Posterior cingulate gyrus (tissue), 11 donors: ENCODE measurements at regions not wholly inside any gene's neighbourhood (a gene's known extent, or its start where the extent isn't known, plus 50 kb on each side); places are given as distances from the start of the nearest gene placed in this dataset.

Source experiments
- DNase-seq, 10 donors: peaks; one replicate each; pipeline versions ENCODE4 v3.0.0 to v3.0.0-alpha.2; 2020 to 2021; ENCODE audit warnings: mixed read lengths in 3 of 10
- intact Hi-C: fragments of 100-400 bp; cut with DNase I; formaldehyde crosslinking; loops from one replicate; pipeline ENCODE4 v1.15.1; 2023

DNA sequence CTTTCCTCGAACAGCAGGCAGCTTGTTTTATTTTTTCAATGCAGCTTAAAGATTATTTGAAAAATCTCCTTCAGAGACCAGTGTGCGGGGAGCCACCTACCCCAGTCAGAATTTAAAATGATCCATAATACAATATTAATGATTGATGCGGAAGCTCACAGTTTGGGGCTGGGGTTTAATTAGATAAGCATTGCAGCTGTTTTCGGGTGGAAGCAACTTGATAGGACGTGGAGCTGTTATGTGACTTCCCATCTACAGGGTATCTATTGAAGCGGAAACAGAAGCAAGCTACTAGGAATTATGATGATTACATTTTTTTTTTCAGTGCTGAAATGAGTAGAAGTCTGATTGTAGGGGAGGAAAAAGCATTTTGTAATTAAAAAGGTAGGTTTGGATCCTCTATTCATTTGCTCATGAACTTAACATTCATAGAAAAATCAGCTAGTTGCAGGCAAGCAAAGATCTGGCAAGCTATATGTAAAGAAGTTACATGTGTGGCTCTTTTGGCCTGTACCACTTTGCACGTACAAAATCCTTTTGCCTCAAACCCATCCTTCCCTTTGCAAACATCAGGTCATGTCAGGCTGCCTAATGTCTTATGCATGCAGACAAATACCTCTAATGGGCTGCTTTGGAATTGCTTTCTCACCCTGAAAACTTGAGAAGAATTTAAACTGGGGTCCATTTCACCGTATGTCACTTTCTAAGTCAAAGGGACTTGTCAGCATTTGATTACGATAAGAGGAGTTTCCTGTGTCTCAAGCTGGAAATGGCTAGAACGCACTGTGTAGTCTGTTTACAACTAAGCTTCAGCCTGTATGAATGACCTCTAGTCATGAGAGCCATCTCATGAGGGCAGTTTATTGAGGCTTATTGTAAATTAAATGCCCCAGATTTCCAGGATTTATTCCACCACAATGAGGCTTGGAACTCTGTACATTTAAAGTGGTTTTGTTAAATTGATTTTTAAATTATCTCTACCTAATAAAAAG is 267.1 kb upstream of the TMTC4 start:
- no peak for DNase-seq
- intact Hi-C loops = no loop called here

GRCh38 chr13:100940658-100941057 is 266.1 kb upstream of the TMTC4 start:
- DNase-seq = no peak
- intact Hi-C loops = no loop called here

- no peak for DNase-seq
- intact Hi-C loops = no loop called here
Measured at GRCh38 chr13:100933841-100934240, 259.2 kb upstream of the TMTC4 start.

- no peak for DNase-seq
- intact Hi-C loops = no loop called here
Measured at GRCh38 chr13:100922599-100922998, 248.0 kb upstream of the TMTC4 start.

- intact Hi-C loops = no loop called here
- no peak for DNase-seq
Measured at GRCh38 chr13:100921139-100921538, 246.5 kb upstream of the TMTC4 start.

- intact Hi-C loops = no loop called here
- no peak for DNase-seq
Measured at GRCh38 chr13:100917011-100917410, 242.4 kb upstream of the TMTC4 start.

DNA sequence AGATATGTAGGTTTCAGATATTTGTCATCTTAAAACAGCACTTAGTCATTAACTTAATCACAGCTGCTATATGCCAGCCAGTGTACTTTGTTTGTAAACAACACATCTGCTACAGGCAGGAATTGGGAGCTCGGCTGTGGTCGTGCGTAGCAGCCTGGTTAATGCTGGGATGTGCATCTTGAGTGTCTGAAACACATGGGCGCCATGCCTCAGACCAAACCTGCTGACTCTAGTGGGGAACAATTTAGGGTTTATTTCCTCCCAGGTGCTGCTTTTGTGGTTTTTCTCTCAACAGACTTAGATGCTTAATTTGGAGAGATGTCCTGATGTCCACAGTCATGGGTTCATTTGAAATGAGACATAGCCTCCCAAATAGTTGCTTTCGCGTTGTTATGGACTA is 238.5 kb upstream of the TMTC4 start:
- DNase-seq = no peak
- intact Hi-C loops = no loop called here

GRCh38 chr13:100904293-100904976 is 229.8 kb upstream of the TMTC4 start:
- no peak for DNase-seq
- intact Hi-C loops = no loop called here

DNA sequence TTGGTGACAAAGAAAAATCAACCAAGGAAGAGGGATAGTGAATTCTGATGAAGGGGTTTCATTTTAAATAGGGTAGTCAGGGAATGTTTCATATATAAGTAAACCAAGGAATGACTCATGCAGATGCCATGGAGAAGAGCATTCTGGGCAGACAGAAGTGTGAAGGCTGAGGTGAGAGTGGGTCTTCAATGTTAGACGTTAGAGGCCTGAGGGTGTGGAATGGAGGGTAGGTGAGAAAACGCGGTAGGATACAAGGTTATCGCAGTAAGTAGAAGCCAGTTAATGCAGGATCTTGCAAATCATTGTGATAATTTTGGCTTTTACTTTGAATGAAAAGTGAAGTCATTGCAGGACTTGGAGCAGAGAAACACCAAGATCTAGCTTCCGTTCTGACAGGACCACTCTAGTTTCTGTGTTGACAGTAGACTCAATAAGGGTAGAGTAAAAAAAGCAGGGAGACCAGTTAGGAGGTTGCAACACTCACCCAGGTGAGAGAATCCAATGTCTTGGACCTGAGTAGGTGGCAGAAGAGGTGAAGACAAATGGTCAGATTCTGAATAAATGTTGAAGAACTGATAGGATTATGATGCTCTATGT is 225.2 kb upstream of the TMTC4 start:
- intact Hi-C loops = no loop called here
- DNase-seq = no peak

GRCh38 chr13:100898431-100898830 is 223.8 kb upstream of the TMTC4 start:
- DNase-seq = no peak
- intact Hi-C loops = no loop called here

- intact Hi-C loops = no loop called here
- DNase-seq = no peak
Measured at GRCh38 chr13:100895651-100896050, 221.1 kb upstream of the TMTC4 start.

GRCh38 chr13:100892981-100893380 is 218.4 kb upstream of the TMTC4 start:
- intact Hi-C loops = no loop called here
- peak in 1 of 10 donors; percentile 32 for DNase-seq

- no peak for DNase-seq
- intact Hi-C loops = no loop called here
Measured at GRCh38 chr13:100890645-100891044, 216.1 kb upstream of the TMTC4 start.

- DNase-seq = no peak
- intact Hi-C loops = no loop called here
Measured at GRCh38 chr13:100887729-100888151, 213.1 kb upstream of the TMTC4 start.

DNA sequence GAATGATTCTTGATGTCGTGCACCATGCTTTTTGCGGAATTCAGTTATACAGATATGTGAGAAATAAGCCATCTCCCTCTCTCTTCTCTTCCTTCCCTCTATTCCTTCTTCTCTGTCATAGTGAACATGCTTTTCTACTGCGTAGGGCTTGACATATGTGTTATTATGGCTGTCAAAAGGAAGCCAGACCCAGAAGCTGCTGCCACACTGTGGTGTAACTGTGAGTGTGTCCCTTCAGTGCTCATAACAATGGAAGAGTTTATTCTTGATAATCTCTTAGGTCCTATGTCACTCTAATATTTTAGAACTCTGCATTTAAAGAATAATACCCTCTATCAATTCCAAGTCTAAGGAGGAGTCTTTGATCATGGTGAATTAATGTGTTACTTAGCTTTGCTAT is 208.9 kb upstream of the TMTC4 start:
- intact Hi-C loops = no loop called here
- DNase-seq = peak in 1 of 10 donors; percentile 26

GRCh38 chr13:100881291-100881864 is 206.8 kb upstream of the TMTC4 start:
- intact Hi-C loops = no loop called here
- no peak for DNase-seq

GRCh38 chr13:100880166-100880565 is 205.6 kb upstream of the TMTC4 start:
- intact Hi-C loops = no loop called here
- DNase-seq = no peak

DNA sequence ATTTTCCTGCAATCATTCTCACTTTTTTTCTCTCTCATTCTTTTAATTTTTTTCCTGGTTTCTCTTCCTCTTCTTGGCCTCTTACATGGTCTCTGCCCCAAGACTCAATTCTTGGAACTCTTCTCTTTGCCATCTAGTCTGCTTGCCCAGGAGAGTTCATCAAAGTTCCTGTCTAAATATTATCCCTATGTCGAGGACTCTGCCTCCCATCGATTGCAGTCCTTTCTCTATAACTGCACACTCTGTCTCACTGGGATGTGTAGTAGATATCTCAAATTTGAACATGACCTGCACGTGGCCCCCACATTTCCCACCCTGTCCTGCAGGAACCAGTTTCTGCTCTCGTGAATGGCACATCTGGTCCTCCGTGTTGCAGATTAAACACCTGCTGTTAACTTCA is 204.7 kb upstream of the TMTC4 start:
- DNase-seq = no peak
- intact Hi-C loops = no loop called here

DNA sequence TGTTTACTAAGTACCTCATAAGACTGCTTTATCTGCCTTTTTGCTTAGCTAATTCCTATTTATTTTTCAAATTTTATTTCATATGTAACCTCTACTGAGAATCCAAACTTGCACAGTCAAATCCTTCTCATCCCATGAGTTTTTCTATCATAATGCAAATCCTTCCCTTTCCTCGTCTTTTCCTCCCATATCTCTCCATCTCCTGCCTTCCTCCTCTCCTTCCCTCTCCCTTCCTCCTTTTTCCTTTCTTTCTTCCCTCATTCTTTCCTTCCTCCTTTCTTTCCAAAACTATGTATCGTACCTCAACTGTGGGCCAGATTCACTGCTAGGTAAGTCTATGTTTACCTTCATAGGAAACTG is 201.4 kb upstream of the TMTC4 start:
- DNase-seq = no peak
- intact Hi-C loops = no loop called here

GRCh38 chr13:100875392-100876043 is 200.9 kb upstream of the TMTC4 start:
- intact Hi-C loops = no loop called here
- no peak for DNase-seq

- intact Hi-C loops = no loop called here
Measured at GRCh38 chr13:100872761-100873160, 198.2 kb upstream of the TMTC4 start.

More at GRCh38 chr13:100872761-100873160, 198.2 kb upstream of the TMTC4 start:
- no peak for DNase-seq
